K562 (cell line): ENCODE measurements at regions not wholly inside any gene's neighbourhood (a gene's known extent, or its start where the extent isn't known, plus 50 kb on each side); places are given as distances from the start of the nearest gene placed in this dataset.

Experiments used
- ADNP ChIP-seq: fragments of 200-800 bp; sonication (Bioruptor generic); IDR thresholded peaks from 2 replicates; pipeline ENCODE4 v1.6.1; 2016; ENCODE audit warnings: missing genetic modification characterization, missing compliant biosample characterization
- BRD4 ChIP-seq: fragments of 200-600 bp; sonication (generic); IDR thresholded peaks from 2 replicates; pipeline ENCODE4 v1.6.1; 2017; ENCODE audit warnings: inconsistent platforms
- CSDE1 ChIP-seq, 2 experiments: fragments of 450-650 bp; IDR thresholded peaks; 2 replicates each; pipeline ENCODE4 v1.6.1; 2016; ENCODE audit warnings: mild to moderate bottlenecking in 1 of 2
- E2F8 ChIP-seq: fragments of 450-650 bp; IDR thresholded peaks from 2 replicates; pipeline ENCODE4 v1.7.1; 2018; ENCODE audit warnings: mild to moderate bottlenecking, low read depth; ENCODE audit not compliant: partially characterized antibody
- EGR1 ChIP-seq: fragments of 450-650 bp; conservative IDR thresholded peaks from 2 replicates; pipeline ENCODE4 v1.6.1; 2017; ENCODE audit warnings: mild to moderate bottlenecking
- FOS ChIP-seq: IDR thresholded peaks from 3 replicates; pipeline ENCODE4 v1.6.1; 2011; ENCODE audit not compliant: insufficient read length; ENCODE audit errors: extremely low read depth
- FOSL1 ChIP-seq: fragments of 200-800 bp; sonication (Bioruptor generic); conservative IDR thresholded peaks from 2 replicates; pipeline ENCODE4 v1.6.1; 2016; ENCODE audit warnings: missing genetic modification characterization, missing compliant biosample characterization
- FOXJ2 ChIP-seq: fragments of 200-800 bp; sonication (Bioruptor generic); IDR thresholded peaks from 2 replicates; pipeline ENCODE4 v1.6.1; 2016; ENCODE audit warnings: missing genetic modification characterization, missing compliant biosample characterization
- HNRNPH1 ChIP-seq: fragments of 200-400 bp; formaldehyde crosslinking; optimal IDR thresholded peaks from 2 replicates; pipeline ENCODE3; 2017; ENCODE audit warnings: low read depth, mild to moderate bottlenecking, low read length, moderate library complexity
- JUND ChIP-seq, 2 experiments: IDR thresholded peaks; 2 replicates in 1 of 2; 3 replicates in 1 of 2; pipeline ENCODE4 v1.6.1; 2011; ENCODE audit warnings: borderline replicate concordance in 2 of 2, low read depth in 2 of 2, low read length in 2 of 2, improper control_type of control experiment in 1 of 2, missing biosample characterization in 1 of 2, missing genetic modification characterization in 1 of 2, missing genetic modification reagents in 1 of 2
- MBD2 ChIP-seq: sonication (generic); IDR thresholded peaks from 2 replicates; pipeline ENCODE4 v1.6.1; 2016; ENCODE audit warnings: low read depth, borderline replicate concordance
- MCM7 ChIP-seq, 2 experiments: fragments of 450-650 bp; IDR thresholded peaks; 2 replicates each; pipeline ENCODE4 v1.6.1; 2016 to 2018
- PATZ1 ChIP-seq: fragments of 250-450 bp; sonication (Bioruptor Pico); IDR thresholded peaks from 2 replicates; pipeline ENCODE4 v1.5.0; 2020; ENCODE audit warnings: mild to moderate bottlenecking, borderline replicate concordance
- POLR2G ChIP-seq: fragments of 200-400 bp; formaldehyde crosslinking; IDR thresholded peaks from 2 replicates; pipeline ENCODE4 v1.6.1; 2017; ENCODE audit warnings: low read depth, mild to moderate bottlenecking, antibody characterized with exemption, low read length, moderate library complexity
- RBM22 ChIP-seq: fragments of 200-400 bp; formaldehyde crosslinking; IDR thresholded peaks from 2 replicates; pipeline ENCODE4 v1.6.1; 2018; ENCODE audit warnings: low read length, low read depth; ENCODE audit not compliant: poor library complexity, severe bottlenecking
- RFX7 ChIP-seq: fragments of 250-450 bp; sonication (Bioruptor Pico); IDR thresholded peaks from 2 replicates; pipeline ENCODE4 v1.5.1; 2021; ENCODE audit warnings: mild to moderate bottlenecking
- SP2 ChIP-seq: IDR thresholded peaks from 2 replicates; pipeline ENCODE4 v1.6.1; 2011; ENCODE audit warnings: mild to moderate bottlenecking, low read depth, low read length, moderate library complexity; ENCODE audit not compliant: poor library complexity, severe bottlenecking; ENCODE audit errors: extremely low read depth
- SRSF3 ChIP-seq: fragments of 200-400 bp; formaldehyde crosslinking; IDR thresholded peaks from 2 replicates; pipeline ENCODE4 v1.6.1; 2016; ENCODE audit warnings: mild to moderate bottlenecking, low read length, moderate library complexity; ENCODE audit not compliant: insufficient read depth
- ZNF133 ChIP-seq: fragments of 250-450 bp; sonication (Bioruptor Pico); IDR thresholded peaks from 2 replicates; pipeline ENCODE4 v1.4.0; 2020; ENCODE audit warnings: mild to moderate bottlenecking
- ZNF134 ChIP-seq: fragments of 250-450 bp; sonication (Bioruptor Pico); conservative IDR thresholded peaks from 2 replicates; pipeline ENCODE4 v1.4.0; 2020
- ZNF444 ChIP-seq: fragments of 250-450 bp; sonication (Bioruptor Pico); IDR thresholded peaks from 2 replicates; pipeline ENCODE4 v1.4.0; 2020; ENCODE audit warnings: mild to moderate bottlenecking, moderate library complexity
- ZNF511 ChIP-seq: sonication (generic); formaldehyde crosslinking; IDR thresholded peaks from 2 replicates; pipeline ENCODE4 v1.8.0; 2022; ENCODE audit warnings: mild to moderate bottlenecking, missing genetic modification reagents
- ZNF586 ChIP-seq: fragments of 450-650 bp; formaldehyde crosslinking; conservative IDR thresholded peaks from 2 replicates; pipeline ENCODE4 v1.4.0; 2020; ENCODE audit warnings: mild to moderate bottlenecking, moderate library complexity

- TF ChIP-seq RBM22 (no peak), MBD2 (no peak), EGR1 (no peak), MCM7 (IDR thresholded peaks at IDR 0.05) (no peak), BRD4 (no peak), HNRNPH1 (no peak), FOXJ2 (tag) (0 out of 2 replicates have a peak, but pooled peaks have one; percentile 31), ZNF134 (CRISPR knock-in tag) (no peak), ZNF133 (CRISPR knock-in tag) (no peak), ZNF511 (CRISPR knock-in tag) (no peak), PATZ1 (CRISPR knock-in tag) (no peak), ZNF586 (CRISPR knock-in tag) (no peak), SP2 (no peak), CSDE1 (IDR thresholded peaks at IDR 0.05) (no peak), ADNP (tag) (no peak), E2F8 (no peak), ZNF444 (CRISPR knock-in tag) (no peak), RFX7 (CRISPR knock-in tag) (no peak), JUND (IDR thresholded peaks at IDR 0.05; ENCODE audit: borderline replicate concordance, low read depth, low read length) (peak; percentile 22; the same call in 1 of the 2 replicates), JUND (tag; IDR thresholded peaks at IDR 0.05; ENCODE audit: borderline replicate concordance, low read depth, low read length) (peak; percentile 20; the same call in 1 of the 3 replicates), POLR2G (no peak), FOSL1 (0 out of 2 replicates have a peak, but pooled peaks have one; percentile 13), SRSF3 (no peak), FOS (no peak)
- TF ChIP-seq, all 486 proteins: peak for 34
These were observed 234.4 kb upstream of the TBL1XR1 start (continued) for GRCh38 chr3:177431525-177432176.
